IMR-90 (cell line): ENCODE measurements at regions not wholly inside any gene's neighbourhood (a gene's known extent, or its start where the extent isn't known, plus 50 kb on each side); places are given as distances from the start of the nearest gene placed in this dataset.

Experiments
- ATAC-seq: fragments of 200-7000 bp; cut with Tn5 transposase; 2 replicates; pipeline ENCODE4 v1.9.1; 2020; ENCODE audit warnings: low read depth, mild to moderate bottlenecking, moderate library complexity
- BruUV-seq: library from RNA; stranded (reverse); fragments of 400-500 nt; replicated peaks from 2 replicates; lab custom pipeline; 2021; lab: Mats Ljungman, UMichigan
- CTCF ChIA-PET: fragments of 300-600 bp; formaldehyde crosslinking; extraction: SDS; loops from one replicate; lab custom pipeline; 2021; ENCODE audit warnings: antibody characterized with exemption; lab: Yijun Ruan, JAX
- POLR2A ChIA-PET: fragments of 300-600 bp; sonication (Branson Sonifier 250); formaldehyde crosslinking; loops from one replicate; lab custom pipeline; 2022; ENCODE audit warnings: antibody characterized with exemption; ENCODE audit not compliant: unreplicated experiment; lab: Charles Lee
- DNase-seq: peaks from one replicate; pipeline ENCODE4 v3.0.0; 2013
- H2AFZ ChIP-seq: replicated peaks from 2 replicates; pipeline ENCODE3; 2013; ENCODE audit warnings: low read length, mild to moderate bottlenecking; ENCODE audit not compliant: poor library complexity
- H2AK5ac ChIP-seq: 2 replicates; pipeline ENCODE4 v1.6.1; 2013; ENCODE audit warnings: low read depth, low read length, inconsistent platforms
- H2AK9ac ChIP-seq: replicated peaks from 2 replicates; pipeline ENCODE3; 2013; ENCODE audit warnings: mild to moderate bottlenecking, low read depth, low read length, moderate library complexity; ENCODE audit not compliant: poor library complexity
- H2BK120ac ChIP-seq: 2 replicates; pipeline ENCODE4 v1.6.1; 2013; ENCODE audit warnings: low read depth, low read length, inconsistent platforms
- H2BK15ac ChIP-seq: 3 replicates; pipeline ENCODE4 v1.6.1; 2013; ENCODE audit warnings: low read depth, low read length, inconsistent platforms
- H2BK20ac ChIP-seq: 2 replicates; pipeline ENCODE4 v1.6.1; 2013; ENCODE audit warnings: low read depth, mild to moderate bottlenecking, inconsistent platforms, low read length, moderate library complexity
- H2BK5ac ChIP-seq: 2 replicates; pipeline ENCODE4 v1.6.1; 2013; ENCODE audit warnings: mild to moderate bottlenecking, low read depth, low read length, inconsistent platforms; ENCODE audit not compliant: poor library complexity, severe bottlenecking
- H3K14ac ChIP-seq: replicated peaks from 2 replicates; pipeline ENCODE4 v1.6.1; 2013; ENCODE audit warnings: low read depth, low read length, inconsistent platforms
- H3K18ac ChIP-seq: 2 replicates; pipeline ENCODE4 v1.6.1; 2013; ENCODE audit warnings: low read depth, low read length, control low read depth
- H3K23ac ChIP-seq: 2 replicates; pipeline ENCODE4 v1.6.1; 2013; ENCODE audit warnings: low read depth, low read length, inconsistent platforms
- H3K27ac ChIP-seq: 2 replicates; pipeline ENCODE4 v1.5.1; 2013; ENCODE audit warnings: mild to moderate bottlenecking, control low read depth, low read length; ENCODE audit not compliant: insufficient read depth
- H3K27me3 ChIP-seq: 2 replicates; pipeline ENCODE4 v1.6.1; 2013; ENCODE audit warnings: low read length; ENCODE audit not compliant: control insufficient read depth, insufficient read depth
- H3K36me3 ChIP-seq: 2 replicates; pipeline ENCODE4 v1.6.1; 2013; ENCODE audit warnings: low read length, mixed read lengths; ENCODE audit not compliant: control insufficient read depth, insufficient read depth
- H3K4ac ChIP-seq: 2 replicates; pipeline ENCODE4 v1.6.1; 2013; ENCODE audit warnings: low read depth, low read length, inconsistent platforms
- H3K4me1 ChIP-seq: 2 replicates; pipeline ENCODE4 v1.6.1; 2013; ENCODE audit warnings: low read length, mixed read lengths; ENCODE audit not compliant: control insufficient read depth, insufficient read depth
- H3K4me2 ChIP-seq: 2 replicates; pipeline ENCODE4 v1.6.1; 2013; ENCODE audit warnings: low read depth, mild to moderate bottlenecking, control low read depth, low read length, moderate library complexity
- H3K4me3 ChIP-seq: 2 replicates; pipeline ENCODE4 v1.5.1; 2013; ENCODE audit warnings: low read depth, mild to moderate bottlenecking, control low read depth, low read length, moderate library complexity; ENCODE audit not compliant: insufficient read depth
- H3K56ac ChIP-seq: 2 replicates; pipeline ENCODE4 v1.6.1; 2013; ENCODE audit warnings: low read length, inconsistent platforms; ENCODE audit not compliant: insufficient read depth; ENCODE audit errors: extremely low read depth
- H3K79me1 ChIP-seq, 2 experiments: 2 replicates each; pipeline ENCODE4 v1.6.1; 2013; ENCODE audit warnings: low read length in 2 of 2, inconsistent platforms in 1 of 2, low read depth in 1 of 2
- H3K9ac ChIP-seq: 2 replicates; pipeline ENCODE4 v1.6.1; 2013; ENCODE audit warnings: low read depth, low read length, control low read depth
- H3K9me1 ChIP-seq: 2 replicates; pipeline ENCODE4 v1.6.1; 2013; ENCODE audit warnings: low read length, inconsistent platforms; ENCODE audit not compliant: insufficient read depth
- H3K9me3 ChIP-seq: 2 replicates; pipeline ENCODE4 v1.6.1; 2013; ENCODE audit warnings: low read length; ENCODE audit not compliant: control insufficient read depth, insufficient read depth
- H4K20me1 ChIP-seq: 2 replicates; pipeline ENCODE4 v1.6.1; 2013; ENCODE audit warnings: low read length, inconsistent platforms; ENCODE audit not compliant: insufficient read depth
- H4K5ac ChIP-seq: 2 replicates; pipeline ENCODE4 v1.6.1; 2013; ENCODE audit warnings: mild to moderate bottlenecking, low read depth, low read length, control low read depth
- H4K8ac ChIP-seq, 2 experiments: 2 replicates each; pipeline ENCODE4 v1.6.1; 2013; ENCODE audit warnings: low read depth in 2 of 2, low read length in 2 of 2, control low read depth in 1 of 2, inconsistent platforms in 1 of 2
- H4K91ac ChIP-seq: 2 replicates; pipeline ENCODE4 v1.6.1; 2013; ENCODE audit warnings: low read depth, low read length, inconsistent platforms; ENCODE audit not compliant: insufficient read depth
- CEBPB ChIP-seq: IDR thresholded peaks from 2 replicates; pipeline ENCODE4 v1.6.1; 2012; ENCODE audit warnings: low read depth, low read length, improper control_type of control experiment
- CTCF ChIP-seq: conservative IDR thresholded peaks from 2 replicates; pipeline ENCODE4 v1.5.1; 2012; ENCODE audit warnings: mild to moderate bottlenecking, low read depth, low read length, improper control_type of control experiment
- FOS ChIP-seq: fragments of 150-350 bp; IDR thresholded peaks from 2 replicates; pipeline ENCODE4 v1.6.1; 2016; ENCODE audit warnings: low read depth, low read length
- MAFK ChIP-seq: IDR thresholded peaks from 2 replicates; pipeline ENCODE4 v1.6.1; 2012; ENCODE audit warnings: low read depth, low read length, improper control_type of control experiment
- MAZ ChIP-seq: IDR thresholded peaks from 2 replicates; pipeline ENCODE4 v1.6.1; 2012; ENCODE audit warnings: low read depth, mild to moderate bottlenecking, low read length, improper control_type of control experiment, moderate library complexity, borderline replicate concordance
- MXI1 ChIP-seq: IDR thresholded peaks from 2 replicates; pipeline ENCODE4 v1.6.1; 2012; ENCODE audit warnings: low read depth, mild to moderate bottlenecking, low read length, moderate library complexity, borderline replicate concordance
- NFE2L2 ChIP-seq: fragments of 150-350 bp; IDR thresholded peaks from 2 replicates; pipeline ENCODE4 v1.6.1; 2016; ENCODE audit warnings: low read depth, mild to moderate bottlenecking, low read length
- POLR2A ChIP-seq: IDR thresholded peaks from 2 replicates; pipeline ENCODE4 v1.6.1; 2012; ENCODE audit warnings: mild to moderate bottlenecking, low read depth, low read length
- RAD21 ChIP-seq: IDR thresholded peaks from 2 replicates; pipeline ENCODE4 v1.6.1; 2012; ENCODE audit warnings: low read length, improper control_type of control experiment
- RCOR1 ChIP-seq: IDR thresholded peaks from 2 replicates; pipeline ENCODE4 v1.6.1; 2012; ENCODE audit warnings: mild to moderate bottlenecking, low read length, improper control_type of control experiment; ENCODE audit not compliant: insufficient replicate concordance
- RFX5 ChIP-seq: IDR thresholded peaks from 2 replicates; pipeline ENCODE4 v1.8.0; 2012; ENCODE audit warnings: low read depth, mild to moderate bottlenecking, low read length, moderate library complexity
- SMC3 ChIP-seq: fragments of 150-350 bp; IDR thresholded peaks from 2 replicates; pipeline ENCODE4 v1.6.1; 2016; ENCODE audit warnings: low read depth, mild to moderate bottlenecking, antibody characterized with exemption, low read length, moderate library complexity
- whole genome bisulfite sequencing, 2 experiments: methylation state at CpG; one replicate each; pipeline versions ENCODE4 v1.1.5 to v1.1.7; 2013; ENCODE audit warnings: missing lambda C conversion rate in 2 of 2; ENCODE audit not compliant: insufficient read length in 1 of 2; ENCODE audit errors: extremely low coverage in 2 of 2; 5-methylcytosine and 5-hydroxymethylcytosine counted together
- dilution Hi-C: fragments of 300-500 bp; cut with HindIII; formaldehyde crosslinking; loops from one replicate; pipeline ENCODE4 v1.14.3; 2018; ENCODE audit warnings: low sequenced_read_pairs; ENCODE audit not compliant: unreplicated experiment
- in situ Hi-C: fragments of 300-500 bp; cut with MboI; formaldehyde crosslinking; loops from 3 replicates; pipeline ENCODE4 v1.14.3; 2019; ENCODE audit warnings: low sequenced_read_pairs, inconsistent platforms, mixed read lengths
- intact Hi-C: fragments of 100-400 bp; cut with micrococcal nuclease; formaldehyde crosslinking; loops from 2 replicates; pipeline ENCODE4 v1.10.0; 2022
- TF ChIP-seq, protein P1 (sequence below): fragments of 150-350 bp; IDR thresholded peaks from 2 replicates; pipeline ENCODE4 v1.6.1; 2017; ENCODE audit warnings: mild to moderate bottlenecking, antibody characterized with exemption, low read length, low read depth
- TF ChIP-seq, protein P2 (sequence below): fragments of 150-350 bp; IDR thresholded peaks from 2 replicates; pipeline ENCODE4 v1.6.1; 2016; ENCODE audit warnings: low read depth, mild to moderate bottlenecking, low read length, moderate library complexity, borderline replicate concordance

GRCh38 chr5:91532281-91532680 is 149.2 kb upstream of the ARRDC3 start:
- in situ Hi-C loops = no loop called here
- Histone ChIP-seq H2BK15ac (no peak overlapping the region), H3K27me3 (no peaks in the 10 kb centered on the region), H2AK5ac (no peak overlapping the region), H3K4me2 (no peak overlapping the region), H3K4ac (no peak overlapping the region), H3K14ac (no peak overlapping the region), H3K18ac (no peak overlapping the region), H3K79me1 (no peaks in the 10 kb centered on the region), H4K91ac (no peak overlapping the region), H2AFZ (no peak overlapping the region), H4K20me1 (no peaks in the 10 kb centered on the region), H3K56ac (no peak overlapping the region), H2AK9ac (no peak overlapping the region), H3K23ac (no peak overlapping the region), H2BK120ac (no peak overlapping the region), H2BK20ac (no peak overlapping the region), H3K9me1 (no peaks in the 10 kb centered on the region), H3K4me1 (no peaks in the 10 kb centered on the region), H2BK5ac (no peak overlapping the region), H4K5ac (no peak overlapping the region), H3K9ac (no peak overlapping the region), H3K27ac (no peak overlapping the region), H4K8ac (no peak overlapping the region), H3K4me3 (no peak overlapping the region), H3K36me3 (no peaks in the 10 kb centered on the region), H3K9me3 (no peaks in the 10 kb centered on the region)
- BruUV-seq = no TSS peak
- DNase-seq (no peak), ATAC-seq (no peak)
- ChIA-PET POLR2A (no interaction called here), CTCF (no interaction called here)
- no CpG with 5 or more reads among the region's 1 CpG for WGBS, 2 experiments
- no peak for TF ChIP-seq FOS
- TF ChIP-seq CEBPB = no peak
- TF ChIP-seq NFE2L2 = no peak
- no peak for TF ChIP-seq POLR2A
- no peak for TF ChIP-seq CTCF
- TF ChIP-seq SMC3 = no peak
- TF ChIP-seq, protein P1, sequence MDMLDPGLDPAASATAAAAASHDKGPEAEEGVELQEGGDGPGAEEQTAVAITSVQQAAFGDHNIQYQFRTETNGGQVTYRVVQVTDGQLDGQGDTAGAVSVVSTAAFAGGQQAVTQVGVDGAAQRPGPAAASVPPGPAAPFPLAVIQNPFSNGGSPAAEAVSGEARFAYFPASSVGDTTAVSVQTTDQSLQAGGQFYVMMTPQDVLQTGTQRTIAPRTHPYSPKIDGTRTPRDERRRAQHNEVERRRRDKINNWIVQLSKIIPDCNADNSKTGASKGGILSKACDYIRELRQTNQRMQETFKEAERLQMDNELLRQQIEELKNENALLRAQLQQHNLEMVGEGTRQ = no peak
- TF ChIP-seq MAFK = no peak
- no peak for TF ChIP-seq MAZ
- TF ChIP-seq MXI1 = no peak
- TF ChIP-seq, protein P2, sequence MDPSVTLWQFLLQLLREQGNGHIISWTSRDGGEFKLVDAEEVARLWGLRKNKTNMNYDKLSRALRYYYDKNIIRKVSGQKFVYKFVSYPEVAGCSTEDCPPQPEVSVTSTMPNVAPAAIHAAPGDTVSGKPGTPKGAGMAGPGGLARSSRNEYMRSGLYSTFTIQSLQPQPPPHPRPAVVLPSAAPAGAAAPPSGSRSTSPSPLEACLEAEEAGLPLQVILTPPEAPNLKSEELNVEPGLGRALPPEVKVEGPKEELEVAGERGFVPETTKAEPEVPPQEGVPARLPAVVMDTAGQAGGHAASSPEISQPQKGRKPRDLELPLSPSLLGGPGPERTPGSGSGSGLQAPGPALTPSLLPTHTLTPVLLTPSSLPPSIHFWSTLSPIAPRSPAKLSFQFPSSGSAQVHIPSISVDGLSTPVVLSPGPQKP = no peak
- TF ChIP-seq RFX5 = no peak
- no peak for TF ChIP-seq RAD21
- TF ChIP-seq RCOR1 = no peak
- dilution Hi-C loops = no loop called here
- intact Hi-C loops = no loop called here
